Activated CD4-positive, alpha-beta memory T cell treated with anti-CD3 and anti-CD28 coated beads, Interleukin-2, amount 10 ng/mL, durations not matched to agents 7 days and 5 days (primary cell): ENCODE measurements at regions not wholly inside any gene's neighbourhood (a gene's known extent, or its start where the extent isn't known, plus 50 kb on each side); places are given as distances from the start of the nearest gene placed in this dataset.

Source experiments
- CTCF ChIA-PET: fragments of 350-600 bp; sonication (Branson Sonifier 250); formaldehyde crosslinking; loops from one replicate; lab custom pipeline; 2021; ENCODE audit warnings: antibody characterized with exemption, inconsistent platforms; lab: Charles Lee
- POLR2A ChIA-PET: fragments of 350-600 bp; sonication (Branson Sonifier 250); formaldehyde crosslinking; loops from one replicate; lab custom pipeline; 2021; ENCODE audit warnings: antibody characterized with exemption; lab: Charles Lee
- DNase-seq: peaks from one replicate; pipeline ENCODE4 v3.0.0-alpha.2; 2020
- H3K27ac Mint-ChIP-seq: one replicate; pipeline ENCODE4 v1.8.0; 2021; ENCODE audit warnings: mild to moderate bottlenecking, mixed read lengths
- H3K27me3 Mint-ChIP-seq: one replicate; pipeline ENCODE4 v1.8.0; 2021; ENCODE audit warnings: mixed read lengths
- H3K36me3 Mint-ChIP-seq: one replicate; pipeline ENCODE4 v1.8.0; 2021; ENCODE audit warnings: low read depth, mixed read lengths
- H3K4me1 Mint-ChIP-seq: one replicate; pipeline ENCODE4 v1.8.0; 2021; ENCODE audit warnings: mixed read lengths
- H3K4me3 Mint-ChIP-seq: one replicate; pipeline ENCODE4 v1.8.0; 2021; ENCODE audit warnings: mild to moderate bottlenecking, mixed read lengths
- H3K9me3 Mint-ChIP-seq: one replicate; pipeline ENCODE4 v1.8.0; 2021; ENCODE audit warnings: mixed read lengths

DNA sequence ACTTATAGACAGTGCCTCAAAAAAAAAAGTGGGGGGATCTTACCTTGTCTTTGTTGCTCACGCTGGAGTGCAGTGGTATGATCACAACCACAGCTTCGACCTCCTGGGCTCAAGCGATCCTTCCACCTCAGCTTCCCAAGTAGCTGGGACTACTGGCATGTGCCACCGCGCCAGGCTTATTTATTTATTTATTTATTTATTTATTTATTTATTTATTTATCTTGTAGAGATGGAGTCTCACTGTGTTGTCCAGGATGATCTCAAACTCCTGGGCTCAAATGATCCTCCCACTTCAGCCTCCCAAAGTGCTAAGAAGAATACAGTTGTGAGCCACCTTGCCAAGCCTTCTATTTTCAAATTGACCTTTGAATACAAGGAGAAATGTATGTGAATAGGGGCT, 553.0 kb upstream of the BTBD3 start:
- Mint-ChIP-seq H3K4me1 (no peaks in the 10 kb centered on the region), H3K9me3 (peaks cover 22% of the 10 kb centered on the region), H3K4me3 (no peak overlapping the region), H3K27me3 (no peaks in the 10 kb centered on the region), H3K36me3 (no peaks in the 10 kb centered on the region), H3K27ac (no peak overlapping the region)
- no peak for DNase-seq
- ChIA-PET POLR2A (no interaction called here), CTCF (no interaction called here)

- ChIA-PET POLR2A (no interaction called here), CTCF (no interaction called here)
- Mint-ChIP-seq H3K36me3 (no peaks in the 10 kb centered on the region), H3K4me1 (no peaks in the 10 kb centered on the region), H3K27ac (no peak overlapping the region), H3K9me3 (peaks cover 15% of the 10 kb centered on the region), H3K27me3 (no peaks in the 10 kb centered on the region), H3K4me3 (no peak overlapping the region)
- DNase-seq: no peak
These were observed 551.0 kb upstream of the BTBD3 start for GRCh38 chr20:11366660-11367059.

DNA sequence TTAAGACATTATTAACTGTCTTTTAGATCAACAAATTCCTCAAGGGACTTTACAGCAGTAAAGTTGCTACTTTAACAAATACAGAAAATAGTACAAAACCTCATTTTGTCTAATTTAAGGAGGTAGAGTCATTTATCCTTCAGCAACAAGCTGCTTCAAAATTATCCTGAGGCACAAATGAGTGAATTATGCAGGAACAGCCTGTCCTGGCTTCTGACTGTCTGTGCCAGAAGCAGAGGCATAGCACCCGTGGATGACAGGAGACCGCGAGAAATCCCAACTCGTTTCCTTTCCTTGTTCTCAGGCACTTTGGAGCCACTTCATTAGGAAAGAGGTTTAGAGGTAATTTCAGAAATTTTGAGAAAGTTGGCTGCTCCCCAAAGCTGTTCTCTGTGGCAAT, 549.2 kb upstream of the BTBD3 start:
- Mint-ChIP-seq H3K27ac (no peak overlapping the region), H3K4me1 (no peaks in the 10 kb centered on the region), H3K9me3 (peaks cover 4% of the 10 kb centered on the region), H3K4me3 (no peak overlapping the region), H3K36me3 (no peaks in the 10 kb centered on the region), H3K27me3 (no peaks in the 10 kb centered on the region)
- no peak for DNase-seq
- CTCF ChIA-PET: no interaction called here
- POLR2A ChIA-PET: no interaction called here

DNA sequence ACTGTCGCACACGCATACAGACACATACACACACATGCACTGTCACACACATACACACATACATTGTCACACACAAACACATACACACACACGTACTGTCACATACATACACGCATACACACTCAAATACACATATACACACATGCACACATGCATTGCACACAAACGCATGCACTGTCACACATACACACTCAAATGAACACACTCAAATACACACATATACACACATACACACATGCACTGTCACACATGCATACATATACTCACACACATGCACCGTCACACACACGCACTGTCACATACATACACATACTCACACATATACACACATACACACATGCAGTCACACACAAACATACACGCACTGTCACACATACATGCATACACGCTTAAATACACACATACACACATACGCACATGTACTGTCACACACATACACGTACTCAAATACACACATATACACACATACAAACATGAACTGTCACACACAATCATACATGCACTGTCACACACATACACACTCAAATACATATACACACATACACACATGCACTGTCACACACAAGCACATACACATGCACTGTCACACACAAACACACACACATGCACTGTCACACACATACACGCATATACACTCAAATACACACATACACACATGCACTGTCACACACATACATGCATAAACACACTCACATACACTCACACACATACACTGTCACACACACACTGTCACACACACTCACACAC, 548.6 kb upstream of the BTBD3 start:
- Mint-ChIP-seq H3K27ac (no peak overlapping the region), H3K36me3 (no peaks in the 10 kb centered on the region), H3K27me3 (no peaks in the 10 kb centered on the region), H3K4me1 (no peaks in the 10 kb centered on the region), H3K4me3 (no peak overlapping the region), H3K9me3 (peaks cover 4% of the 10 kb centered on the region)
- DNase-seq: no peak
- ChIA-PET CTCF (no interaction called here), POLR2A (no interaction called here)

- no peak for DNase-seq
- ChIA-PET POLR2A (no interaction called here), CTCF (no interaction called here)
- Mint-ChIP-seq H3K4me1 (no peaks in the 10 kb centered on the region), H3K27ac (no peak overlapping the region), H3K9me3 (peaks cover 7% of the 10 kb centered on the region), H3K27me3 (no peaks in the 10 kb centered on the region), H3K4me3 (no peak overlapping the region), H3K36me3 (no peaks in the 10 kb centered on the region)
These were observed 545.9 kb upstream of the BTBD3 start for GRCh38 chr20:11371831-11372230.

DNA sequence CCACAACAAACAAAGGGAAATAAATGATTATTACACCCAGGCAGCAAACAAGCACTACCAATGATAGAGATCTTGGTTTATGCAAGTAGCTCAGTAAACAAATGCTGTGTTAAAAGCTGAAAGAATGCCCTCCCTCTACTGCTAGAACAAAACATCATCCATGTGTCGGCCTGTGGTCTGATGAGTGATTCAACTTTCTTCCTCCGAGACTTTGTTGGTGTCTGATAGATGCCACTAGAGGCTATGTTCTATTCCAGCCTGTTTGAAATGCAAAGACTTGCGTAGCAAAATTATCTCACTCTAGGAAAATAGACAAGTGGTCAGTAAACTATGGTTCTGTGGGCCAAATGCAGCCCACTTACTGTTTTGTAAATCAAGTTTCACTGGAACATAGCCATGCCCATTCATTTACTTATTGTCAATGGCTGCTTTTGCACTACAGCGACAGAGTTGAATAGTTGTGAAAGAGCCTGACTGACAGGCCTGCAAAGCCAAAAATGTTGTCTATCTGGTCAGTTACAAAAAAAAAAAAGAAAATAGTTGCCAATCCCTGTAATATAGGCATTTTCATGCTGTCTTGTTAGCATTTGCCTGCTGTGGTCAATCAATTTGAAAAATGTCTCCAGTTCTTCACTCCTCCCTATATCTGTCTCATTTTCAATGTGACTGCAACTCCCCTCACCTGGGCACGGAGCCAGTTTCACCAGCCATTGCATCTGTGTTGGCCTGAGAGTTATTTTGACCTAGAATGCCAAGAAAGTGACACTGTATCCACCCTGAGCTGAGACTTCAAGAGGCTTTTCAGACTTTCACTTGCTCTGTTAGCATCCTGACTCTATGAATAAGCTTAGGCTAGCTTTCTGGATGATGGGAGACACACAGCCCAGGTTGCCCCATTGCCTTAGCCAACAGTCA, 544.6 kb upstream of the BTBD3 start:
- Mint-ChIP-seq H3K4me1 (no peaks in the 10 kb centered on the region), H3K9me3 (peaks cover 5% of the 10 kb centered on the region), H3K27ac (no peak overlapping the region), H3K27me3 (no peaks in the 10 kb centered on the region), H3K4me3 (no peak overlapping the region), H3K36me3 (no peaks in the 10 kb centered on the region)
- ChIA-PET CTCF (no interaction called here), POLR2A (no interaction called here)
- no peak for DNase-seq

DNA sequence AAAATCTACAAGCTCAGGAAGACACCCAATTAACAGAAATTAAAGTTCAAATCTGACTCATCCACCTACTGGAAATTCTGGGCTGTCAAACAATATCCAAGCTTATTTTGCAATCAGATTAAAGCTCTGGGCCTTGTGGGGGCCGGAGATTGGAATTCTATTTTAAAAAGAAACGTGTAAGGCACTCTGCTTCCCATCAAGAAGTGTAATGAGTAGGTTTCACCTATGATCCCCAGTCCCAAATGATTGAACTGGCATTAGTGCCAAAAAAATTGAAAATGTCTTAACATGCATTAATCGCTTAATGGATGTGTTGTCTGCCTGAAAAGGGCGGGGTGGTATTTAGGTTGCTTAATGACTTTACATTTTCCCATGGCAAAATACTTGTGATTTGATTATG, 542.4 kb upstream of the BTBD3 start:
- H3K36me3 Mint-ChIP-seq: no peaks in the 10 kb centered on the region
- H3K27me3 Mint-ChIP-seq: no peaks in the 10 kb centered on the region
- H3K27ac Mint-ChIP-seq: no peak overlapping the region
- H3K9me3 Mint-ChIP-seq: peaks cover 5% of the 10 kb centered on the region
- no peak for DNase-seq
- H3K4me1 Mint-ChIP-seq: no peaks in the 10 kb centered on the region
- H3K4me3 Mint-ChIP-seq: no peak overlapping the region
- ChIA-PET CTCF (no interaction called here), POLR2A (no interaction called here)

DNA sequence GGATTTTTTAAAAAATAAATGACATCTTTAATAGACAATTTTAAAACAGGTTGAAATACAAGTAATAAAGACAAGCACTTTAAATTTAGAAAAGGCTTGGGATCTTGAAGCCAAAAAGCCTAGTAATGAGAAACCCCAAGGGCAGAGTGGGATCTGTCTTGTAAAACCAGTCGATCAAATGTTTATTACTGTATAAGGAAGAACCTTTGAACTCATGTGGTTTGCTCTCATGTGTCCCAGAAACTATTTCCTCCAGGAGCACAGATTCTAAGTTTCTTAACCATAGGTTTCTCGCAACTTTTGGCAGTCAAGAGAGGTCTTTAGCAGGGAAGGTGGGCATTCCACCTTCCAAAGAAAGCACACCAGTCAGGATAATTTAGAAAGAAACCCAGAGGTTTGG, 541.7 kb upstream of the BTBD3 start:
- H3K4me3 Mint-ChIP-seq: no peak overlapping the region
- no peak overlapping the region for H3K27ac Mint-ChIP-seq
- POLR2A ChIA-PET: no interaction called here
- H3K36me3 Mint-ChIP-seq: no peaks in the 10 kb centered on the region
- H3K4me1 Mint-ChIP-seq: no peaks in the 10 kb centered on the region
- CTCF ChIA-PET: no interaction called here
- no peak for DNase-seq
- no peaks in the 10 kb centered on the region for H3K27me3 Mint-ChIP-seq
- H3K9me3 Mint-ChIP-seq: peaks cover 5% of the 10 kb centered on the region

GRCh38 chr20:11376420-11376819, 541.3 kb upstream of the BTBD3 start:
- H3K9me3 Mint-ChIP-seq: peaks cover 5% of the 10 kb centered on the region
- H3K27me3 Mint-ChIP-seq: no peaks in the 10 kb centered on the region
- H3K4me3 Mint-ChIP-seq: no peak overlapping the region
- CTCF ChIA-PET: no interaction called here
- H3K36me3 Mint-ChIP-seq: no peaks in the 10 kb centered on the region
- POLR2A ChIA-PET: no interaction called here
- no peak overlapping the region for H3K27ac Mint-ChIP-seq
- H3K4me1 Mint-ChIP-seq: no peaks in the 10 kb centered on the region
- no peak for DNase-seq

GRCh38 chr20:11376998-11377397, 540.7 kb upstream of the BTBD3 start:
- POLR2A ChIA-PET: no interaction called here
- peaks cover 5% of the 10 kb centered on the region for H3K9me3 Mint-ChIP-seq
- no peak overlapping the region for H3K27ac Mint-ChIP-seq
- no peak for DNase-seq
- H3K27me3 Mint-ChIP-seq: no peaks in the 10 kb centered on the region
- no peaks in the 10 kb centered on the region for H3K4me1 Mint-ChIP-seq
- H3K36me3 Mint-ChIP-seq: no peaks in the 10 kb centered on the region
- H3K4me3 Mint-ChIP-seq: no peak overlapping the region
- CTCF ChIA-PET: no interaction called here

DNA sequence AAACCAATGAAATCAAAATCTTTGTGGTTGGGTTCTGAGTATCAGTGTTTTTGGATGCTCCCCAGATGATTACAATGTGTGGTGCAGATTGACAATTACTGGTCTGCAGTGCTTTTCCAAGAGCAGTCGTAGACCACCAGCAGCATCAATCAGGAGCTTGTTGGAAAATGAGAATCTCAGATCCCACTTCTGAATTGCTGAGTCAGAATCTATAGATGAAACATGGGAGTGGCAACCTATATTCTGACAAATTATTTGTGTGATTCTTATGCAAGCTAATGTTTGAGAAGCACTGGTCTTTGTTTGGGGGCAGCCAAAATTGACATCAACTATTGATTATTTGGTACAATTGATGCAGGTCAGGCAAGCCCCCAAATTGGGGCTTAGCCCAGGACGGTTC, 539.9 kb upstream of the BTBD3 start:
- H3K9me3 Mint-ChIP-seq: peaks cover 5% of the 10 kb centered on the region
- no peaks in the 10 kb centered on the region for H3K4me1 Mint-ChIP-seq
- H3K27ac Mint-ChIP-seq: no peak overlapping the region
- no peak overlapping the region for H3K4me3 Mint-ChIP-seq
- POLR2A ChIA-PET: no interaction called here
- CTCF ChIA-PET: no interaction called here
- H3K36me3 Mint-ChIP-seq: no peaks in the 10 kb centered on the region
- H3K27me3 Mint-ChIP-seq: no peaks in the 10 kb centered on the region
- DNase-seq: no peak

GRCh38 chr20:11378252-11378651, 539.4 kb upstream of the BTBD3 start:
- POLR2A ChIA-PET: no interaction called here

DNA sequence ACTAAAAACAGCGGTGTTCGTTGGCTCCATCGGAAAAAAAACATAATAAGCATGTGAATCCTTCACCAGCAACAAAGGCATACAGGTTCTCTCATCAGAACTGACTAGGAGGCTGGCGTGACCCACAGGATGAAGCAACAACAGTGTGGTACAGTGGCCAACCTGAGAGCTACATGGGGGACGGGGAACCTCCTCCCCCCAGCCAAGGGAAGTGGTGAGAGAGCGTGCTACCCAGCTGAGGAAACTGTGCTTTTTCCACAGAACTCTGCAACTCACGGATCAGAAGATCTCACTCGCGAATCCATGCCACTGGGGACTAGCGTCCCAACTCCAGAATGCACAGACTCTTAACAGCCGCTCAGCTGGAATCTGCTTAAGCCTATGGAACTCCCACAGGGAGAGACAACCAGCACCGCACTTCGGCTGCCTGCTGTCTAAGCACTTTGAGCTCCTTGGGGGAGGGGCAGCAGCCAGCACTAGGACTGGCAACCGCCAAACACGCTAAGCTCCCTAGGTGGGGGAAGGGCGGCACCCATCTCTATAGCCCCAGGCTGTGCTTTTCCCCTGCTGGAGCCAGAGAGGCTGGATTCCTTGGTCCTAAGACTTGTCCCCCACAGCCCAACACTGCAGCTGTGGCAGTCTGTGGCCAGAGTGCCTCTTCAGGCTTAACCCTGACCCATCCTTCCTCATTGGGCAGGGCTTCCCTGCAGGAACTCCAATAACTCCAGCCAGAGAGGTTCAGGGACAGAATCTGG, 538.3 kb upstream of the BTBD3 start:
- Mint-ChIP-seq H3K36me3 (no peaks in the 10 kb centered on the region), H3K4me3 (no peak overlapping the region), H3K27ac (no peak overlapping the region), H3K4me1 (no peaks in the 10 kb centered on the region), H3K9me3 (peaks cover 9% of the 10 kb centered on the region), H3K27me3 (no peaks in the 10 kb centered on the region)
- ChIA-PET CTCF (no interaction called here), POLR2A (no interaction called here)
- DNase-seq: no peak

More at GRCh38 chr20:11378252-11378651, 539.4 kb upstream of the BTBD3 start:
- Mint-ChIP-seq H3K27ac (no peak overlapping the region), H3K9me3 (peaks cover 5% of the 10 kb centered on the region), H3K27me3 (no peaks in the 10 kb centered on the region), H3K36me3 (no peaks in the 10 kb centered on the region), H3K4me1 (no peaks in the 10 kb centered on the region), H3K4me3 (no peak overlapping the region)
- CTCF ChIA-PET: no interaction called here
- DNase-seq: no peak
